Liver (tissue), 8 donors: ENCODE measurements at regions not wholly inside any gene's neighbourhood (a gene's known extent, or its start where the extent isn't known, plus 50 kb on each side); places are given as distances from the start of the nearest gene placed in this dataset.
"Not testable (repeated sequence)": the region's sequence is repeated elsewhere in the genome, so short reads cannot be mapped to it uniquely, and the experiment has no call there.

ENCODE experiments used
- DNase-seq: peaks from one replicate; pipeline ENCODE4 v3.0.0-alpha.2; 2017; ENCODE audit warnings: low spot score
- H3K27ac ChIP-seq, 2 donors: one replicate each; pipeline ENCODE4 v1.7.0; 2013; ENCODE audit warnings: inconsistent platforms in 2 of 2, low read length in 2 of 2, control low read depth in 1 of 2, low read depth in 1 of 2, mild to moderate bottlenecking in 1 of 2
- H3K27me3 ChIP-seq, 4 donors: one replicate each; pipeline versions ENCODE4 v1.6.1 to v1.7.0; 2013; ENCODE audit warnings: low read length in 3 of 4, inconsistent platforms in 1 of 4, mild to moderate bottlenecking in 1 of 4, moderate library complexity in 1 of 4; ENCODE audit not compliant: control insufficient read depth in 4 of 4, insufficient read depth in 4 of 4
- H3K36me3 ChIP-seq, 4 donors: one replicate each; pipeline versions ENCODE4 v1.6.1 to v1.7.0; 2013; ENCODE audit warnings: low read length in 3 of 4, mild to moderate bottlenecking in 3 of 4, low read depth in 1 of 4, moderate library complexity in 1 of 4; ENCODE audit not compliant: control insufficient read depth in 4 of 4, insufficient read depth in 3 of 4
- H3K4me1 ChIP-seq, 4 donors: one replicate each; pipeline versions ENCODE4 v1.6.1 to v1.7.0; 2013; ENCODE audit warnings: low read length in 3 of 4, mild to moderate bottlenecking in 3 of 4, moderate library complexity in 1 of 4; ENCODE audit not compliant: control insufficient read depth in 4 of 4, insufficient read depth in 4 of 4
- H3K4me3 ChIP-seq, 3 donors: one replicate each; pipeline versions ENCODE4 v1.6.1 to v1.7.0; 2013; ENCODE audit warnings: low read length in 3 of 3, control low read depth in 1 of 3, low read depth in 1 of 3, mild to moderate bottlenecking in 1 of 3
- H3K9ac ChIP-seq, 2 donors: one replicate each; pipeline ENCODE4 v1.7.0; 2013; ENCODE audit warnings: low read length in 2 of 2, mild to moderate bottlenecking in 2 of 2, moderate library complexity in 2 of 2, control low read depth in 1 of 2, low read depth in 1 of 2
- H3K9me3 ChIP-seq, 4 donors: one replicate each; pipeline versions ENCODE4 v1.6.1 to v1.7.0; 2013; ENCODE audit warnings: low read length in 3 of 4; ENCODE audit not compliant: control insufficient read depth in 4 of 4
- EGR1 ChIP-seq, 2 donors: IDR thresholded peaks; 2 replicates each; pipeline ENCODE4 v1.6.1; 2016 to 2018; ENCODE audit warnings: antibody characterized with exemption in 2 of 2, low read depth in 2 of 2
- FOXA1 ChIP-seq: IDR thresholded peaks from 2 replicates; pipeline ENCODE4 v1.6.1; 2016; ENCODE audit warnings: antibody characterized with exemption
- FOXA2 ChIP-seq: IDR thresholded peaks from 2 replicates; pipeline ENCODE4 v1.6.1; 2016; ENCODE audit warnings: antibody characterized with exemption
- GABPA ChIP-seq, 2 donors: IDR thresholded peaks in 1 of 2; conservative IDR thresholded peaks in 1 of 2; 2 replicates each; pipeline ENCODE4 v1.6.1; 2016; ENCODE audit warnings: antibody characterized with exemption in 2 of 2, mild to moderate bottlenecking in 1 of 2, moderate library complexity in 1 of 2
- HNF4A ChIP-seq, 2 donors: conservative IDR thresholded peaks; 2 replicates each; pipeline ENCODE4 v1.6.1; 2016; ENCODE audit warnings: antibody characterized with exemption in 2 of 2, mild to moderate bottlenecking in 2 of 2
- HNF4G ChIP-seq: IDR thresholded peaks from 2 replicates; pipeline ENCODE4 v1.6.1; 2016; ENCODE audit warnings: antibody characterized with exemption
- JUND ChIP-seq, 2 donors: IDR thresholded peaks; 2 replicates each; pipeline ENCODE4 v1.6.1; 2016; ENCODE audit warnings: antibody characterized with exemption in 2 of 2
- NR2F2 ChIP-seq: IDR thresholded peaks from 2 replicates; pipeline ENCODE4 v1.6.1; 2016; ENCODE audit warnings: antibody characterized with exemption
- RAD21 ChIP-seq, 2 donors: IDR thresholded peaks; 2 replicates each; pipeline ENCODE4 v1.6.1; 2016; ENCODE audit warnings: antibody characterized with exemption in 2 of 2, mild to moderate bottlenecking in 2 of 2
- RXRA ChIP-seq, 2 donors: IDR thresholded peaks; 2 replicates each; pipeline ENCODE4 v1.6.1; 2017 to 2018; ENCODE audit warnings: antibody characterized with exemption in 2 of 2, mild to moderate bottlenecking in 1 of 2
- SP1 ChIP-seq: IDR thresholded peaks from 2 replicates; pipeline ENCODE4 v1.6.1; 2018; ENCODE audit warnings: antibody characterized with exemption, mild to moderate bottlenecking
- YY1 ChIP-seq: IDR thresholded peaks from 2 replicates; pipeline ENCODE4 v1.6.1; 2016; ENCODE audit warnings: antibody characterized with exemption, mild to moderate bottlenecking
- WGBS: extraction: QIAGEN DNeasy Blood & Tissue Kit; methylation state at CpG from one replicate; pipeline ENCODE4 v1.1.7; 2013; 5-methylcytosine and 5-hydroxymethylcytosine counted together
- TF ChIP-seq, protein P1 (sequence below): IDR thresholded peaks from 2 replicates; pipeline ENCODE4 v1.6.1; 2016; ENCODE audit warnings: antibody characterized with exemption
- TF ChIP-seq, protein P2 (sequence below): IDR thresholded peaks from 2 replicates; pipeline ENCODE4 v1.6.1; 2016; ENCODE audit warnings: antibody characterized with exemption
- TF ChIP-seq, protein P3 (sequence below): fragments of 150-350 bp; IDR thresholded peaks from 2 replicates; pipeline ENCODE4 v1.5.1; 2017; ENCODE audit warnings: improper control_type of control experiment, low read depth, low read length; ENCODE audit not compliant: missing input control
- TF ChIP-seq, protein P4 (sequence below): IDR thresholded peaks from 2 replicates; pipeline ENCODE4 v1.6.1; 2016; ENCODE audit warnings: antibody characterized with exemption
- donor health status: healthy.
- donor health status: healthy.
- donor health status: healthy.
- donor health status: healthy.
- donor health status: healthy.

DNA sequence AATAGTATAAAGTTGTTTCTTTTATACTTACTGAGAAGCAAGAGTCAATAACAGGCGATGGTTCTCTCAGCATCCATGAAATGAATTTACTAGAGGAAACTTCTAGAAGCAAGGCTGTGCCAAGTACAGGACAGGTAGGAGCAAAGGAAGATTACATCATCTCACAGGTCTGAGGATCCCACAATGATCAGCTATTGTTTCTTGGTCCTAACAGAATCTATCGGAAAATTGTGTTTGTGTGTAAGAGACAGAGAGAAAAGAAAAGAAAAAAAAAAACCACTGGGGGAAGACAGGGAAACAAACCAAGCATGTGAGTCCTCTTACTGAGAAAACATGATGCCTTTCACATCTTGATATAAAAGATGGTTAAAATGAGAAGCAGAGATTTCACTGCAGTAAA lies 535.0 kb upstream of the NRP1 start:
- no peaks in the 10 kb centered on the region for H3K9me3 ChIP-seq

DNA sequence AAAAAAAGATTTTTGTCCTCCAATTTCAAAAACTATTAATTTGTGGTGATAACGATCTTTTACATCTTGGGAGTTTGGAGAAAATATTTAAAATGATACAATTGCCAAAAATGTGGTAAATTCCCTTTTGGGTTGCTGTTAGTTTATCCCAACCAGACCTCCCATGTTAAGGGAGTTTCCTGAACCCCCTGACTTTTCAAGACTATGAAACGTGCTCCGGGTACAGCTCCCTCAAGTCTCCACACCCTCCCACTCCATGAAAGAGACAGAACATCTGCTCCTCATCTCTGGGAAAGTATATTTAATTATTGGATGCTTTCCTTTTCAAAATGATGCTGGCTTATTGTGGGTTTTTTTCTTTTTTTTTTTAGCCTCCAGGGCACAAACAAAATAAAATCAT lies 534.6 kb upstream of the NRP1 start:
- no peak for DNase-seq
- H3K9ac ChIP-seq, result no peak overlapping the region
- H3K27ac ChIP-seq, result no peak overlapping the region
- WGBS, result 85% methylated on average over 3 of the region's 3 CpGs
- no peaks in the 10 kb centered on the region for H3K36me3 ChIP-seq
- TF ChIP-seq FOXA1, result no peak
- TF ChIP-seq, protein P1, sequence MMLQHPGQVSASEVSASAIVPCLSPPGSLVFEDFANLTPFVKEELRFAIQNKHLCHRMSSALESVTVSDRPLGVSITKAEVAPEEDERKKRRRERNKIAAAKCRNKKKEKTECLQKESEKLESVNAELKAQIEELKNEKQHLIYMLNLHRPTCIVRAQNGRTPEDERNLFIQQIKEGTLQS, result no peak
- TF ChIP-seq RAD21 (IDR thresholded peaks at IDR 0.05), result no peak
- no peak for TF ChIP-seq JUND (IDR thresholded peaks at IDR 0.05)
- TF ChIP-seq FOXA2, result no peak
- TF ChIP-seq HNF4A (conservative IDR thresholded peaks at IDR 0.05), result no peak
- no peak for TF ChIP-seq RXRA (IDR thresholded peaks at IDR 0.05)
- no peak for TF ChIP-seq GABPA (IDR thresholded peaks at IDR 0.05 in 1 of 2, conservative IDR thresholded peaks at IDR 0.05 in 1 of 2)
- no peak for TF ChIP-seq SP1
- TF ChIP-seq, protein P2, sequence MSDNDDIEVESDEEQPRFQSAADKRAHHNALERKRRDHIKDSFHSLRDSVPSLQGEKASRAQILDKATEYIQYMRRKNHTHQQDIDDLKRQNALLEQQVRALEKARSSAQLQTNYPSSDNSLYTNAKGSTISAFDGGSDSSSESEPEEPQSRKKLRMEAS, result no peak
- no peak for TF ChIP-seq YY1
- TF ChIP-seq, protein P3, sequence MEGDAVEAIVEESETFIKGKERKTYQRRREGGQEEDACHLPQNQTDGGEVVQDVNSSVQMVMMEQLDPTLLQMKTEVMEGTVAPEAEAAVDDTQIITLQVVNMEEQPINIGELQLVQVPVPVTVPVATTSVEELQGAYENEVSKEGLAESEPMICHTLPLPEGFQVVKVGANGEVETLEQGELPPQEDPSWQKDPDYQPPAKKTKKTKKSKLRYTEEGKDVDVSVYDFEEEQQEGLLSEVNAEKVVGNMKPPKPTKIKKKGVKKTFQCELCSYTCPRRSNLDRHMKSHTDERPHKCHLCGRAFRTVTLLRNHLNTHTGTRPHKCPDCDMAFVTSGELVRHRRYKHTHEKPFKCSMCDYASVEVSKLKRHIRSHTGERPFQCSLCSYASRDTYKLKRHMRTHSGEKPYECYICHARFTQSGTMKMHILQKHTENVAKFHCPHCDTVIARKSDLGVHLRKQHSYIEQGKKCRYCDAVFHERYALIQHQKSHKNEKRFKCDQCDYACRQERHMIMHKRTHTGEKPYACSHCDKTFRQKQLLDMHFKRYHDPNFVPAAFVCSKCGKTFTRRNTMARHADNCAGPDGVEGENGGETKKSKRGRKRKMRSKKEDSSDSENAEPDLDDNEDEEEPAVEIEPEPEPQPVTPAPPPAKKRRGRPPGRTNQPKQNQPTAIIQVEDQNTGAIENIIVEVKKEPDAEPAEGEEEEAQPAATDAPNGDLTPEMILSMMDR, result no peak
- TF ChIP-seq HNF4G, result no peak
- H3K27me3 ChIP-seq, result no peaks in the 10 kb centered on the region
- no peaks in the 10 kb centered on the region for H3K9me3 ChIP-seq
- no peak overlapping the region for H3K4me3 ChIP-seq
- H3K4me1 ChIP-seq, result no peaks in the 10 kb centered on the region

More for the DNA sequence above, 535.0 kb upstream of the NRP1 start:
- TF ChIP-seq GABPA (IDR thresholded peaks at IDR 0.05 in 1 of 2, conservative IDR thresholded peaks at IDR 0.05 in 1 of 2), result no peak
- no peak for TF ChIP-seq SP1
- TF ChIP-seq YY1, result no peak
- no peak for TF ChIP-seq RXRA (IDR thresholded peaks at IDR 0.05)
- no peak for TF ChIP-seq HNF4A (conservative IDR thresholded peaks at IDR 0.05)
- TF ChIP-seq, protein P1, result no peak
- TF ChIP-seq, protein P3, result no peak
- no peak for TF ChIP-seq FOXA1
- TF ChIP-seq, protein P4, sequence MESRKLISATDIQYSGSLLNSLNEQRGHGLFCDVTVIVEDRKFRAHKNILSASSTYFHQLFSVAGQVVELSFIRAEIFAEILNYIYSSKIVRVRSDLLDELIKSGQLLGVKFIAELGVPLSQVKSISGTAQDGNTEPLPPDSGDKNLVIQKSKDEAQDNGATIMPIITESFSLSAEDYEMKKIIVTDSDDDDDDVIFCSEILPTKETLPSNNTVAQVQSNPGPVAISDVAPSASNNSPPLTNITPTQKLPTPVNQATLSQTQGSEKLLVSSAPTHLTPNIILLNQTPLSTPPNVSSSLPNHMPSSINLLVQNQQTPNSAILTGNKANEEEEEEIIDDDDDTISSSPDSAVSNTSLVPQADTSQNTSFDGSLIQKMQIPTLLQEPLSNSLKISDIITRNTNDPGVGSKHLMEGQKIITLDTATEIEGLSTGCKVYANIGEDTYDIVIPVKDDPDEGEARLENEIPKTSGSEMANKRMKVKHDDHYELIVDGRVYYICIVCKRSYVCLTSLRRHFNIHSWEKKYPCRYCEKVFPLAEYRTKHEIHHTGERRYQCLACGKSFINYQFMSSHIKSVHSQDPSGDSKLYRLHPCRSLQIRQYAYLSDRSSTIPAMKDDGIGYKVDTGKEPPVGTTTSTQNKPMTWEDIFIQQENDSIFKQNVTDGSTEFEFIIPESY, result no peak
- no peak for TF ChIP-seq RAD21 (IDR thresholded peaks at IDR 0.05)
- no peak for TF ChIP-seq HNF4G
- no peak for TF ChIP-seq EGR1 (IDR thresholded peaks at IDR 0.05; ENCODE audit: low read depth in 2 of 2)
- TF ChIP-seq NR2F2, result no peak
- DNase-seq, result no peak
- H3K27ac ChIP-seq, result no peak overlapping the region
- no peaks in the 10 kb centered on the region for H3K27me3 ChIP-seq
- H3K36me3 ChIP-seq, result no peaks in the 10 kb centered on the region
- no peak overlapping the region for H3K4me3 ChIP-seq
- H3K9ac ChIP-seq, result no peak overlapping the region
- H3K4me1 ChIP-seq, result no peaks in the 10 kb centered on the region
- 95% methylated on average over 2 of the region's 2 CpGs for WGBS

DNA sequence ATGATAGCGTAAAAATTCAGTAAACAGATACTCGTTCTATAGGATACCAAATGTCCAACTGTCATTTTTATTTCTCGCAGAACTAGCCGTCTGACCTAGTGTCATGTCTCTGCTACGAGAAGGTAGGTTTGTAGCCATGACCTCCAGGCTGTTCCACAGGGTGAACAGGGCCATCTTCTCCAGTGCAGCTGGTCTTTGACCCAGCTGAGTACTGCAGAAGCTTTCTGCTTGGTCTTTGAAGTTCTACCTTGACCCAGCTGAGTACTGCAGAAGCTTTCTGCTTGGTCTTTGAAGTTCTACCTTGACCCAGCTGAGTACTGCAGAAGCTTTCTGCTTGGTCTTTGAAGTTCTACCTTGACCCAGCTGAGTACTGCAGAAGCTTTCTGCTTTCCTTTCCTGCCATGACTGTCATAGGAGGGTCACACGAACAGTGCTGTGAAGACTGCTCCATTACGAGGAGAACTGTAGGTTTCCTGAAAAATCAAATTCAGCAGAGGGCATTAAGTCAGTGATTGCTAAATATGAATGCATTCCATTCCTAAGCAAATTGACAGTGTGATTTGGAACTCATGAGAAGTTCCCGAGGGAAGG lies 532.8 kb upstream of the NRP1 start:
- WGBS, result 88% methylated on average over 8 of the region's 8 CpGs
- not testable (repeated sequence) for H3K27me3 ChIP-seq, H3K4me1 ChIP-seq, H3K9ac ChIP-seq, H3K36me3 ChIP-seq, H3K4me3 ChIP-seq, H3K9me3 ChIP-seq, DNase-seq, H3K27ac ChIP-seq
